HCT116 (cell line): ENCODE measurements at regions not wholly inside any gene's neighbourhood (a gene's known extent, or its start where the extent isn't known, plus 50 kb on each side); places are given as distances from the start of the nearest gene placed in this dataset.

Experiments
- ATAC-seq: fragments of 200-7000 bp; cut with Tn5 transposase; 2 replicates; pipeline ENCODE4 v1.9.1; 2020; ENCODE audit warnings: mild to moderate bottlenecking, moderate library complexity
- BruUV-seq: library from RNA; stranded (reverse); fragments of 400-500 nt; replicated peaks from 2 replicates; lab custom pipeline; 2021; lab: Mats Ljungman, UMichigan
- CTCF ChIA-PET: fragments of 300-600 bp; sonication (Branson Sonifier 250); formaldehyde crosslinking; loops from one replicate; lab custom pipeline; 2021; ENCODE audit warnings: antibody characterized with exemption; lab: Charles Lee
- POLR2A ChIA-PET: fragments of 300-600, 350-600 bp; sonication (Branson Sonifier 250); formaldehyde crosslinking; loops from one replicate; lab custom pipeline; 2021; ENCODE audit warnings: antibody characterized with exemption; lab: Charles Lee
- RAD21 ChIA-PET, 2 experiments: fragments of 300-600 bp; sonication (Branson Sonifier 250); formaldehyde crosslinking; loops; one replicate each; lab custom pipeline; 2023; ENCODE audit warnings: low total read pairs in 2 of 2; ENCODE audit not compliant: uncharacterized antibody in 2 of 2, unreplicated experiment in 2 of 2, low non-redundant PET in 1 of 2; lab: Charles Lee
- DNase-seq: peaks from one replicate; pipeline ENCODE4 v3.0.0-alpha.2; 2010; ENCODE audit warnings: low read depth, low spot score
- H2AFZ ChIP-seq: fragments of 200-600 bp; shearing (Covaris generic), sonication (generic); 2 replicates; pipeline ENCODE4 v1.6.1; 2017; ENCODE audit warnings: low read depth, mixed run types, mixed read lengths, antibody characterized with exemption, low read length; ENCODE audit not compliant: poor library complexity, severe bottlenecking
- H3K27ac ChIP-seq: 2 replicates; pipeline ENCODE4 v1.5.1; 2012; ENCODE audit warnings: low read depth, low read length
- H3K27me3 ChIP-seq: fragments of 200-600 bp; sonication (generic); 2 replicates; pipeline ENCODE4 v1.6.1; 2016; ENCODE audit warnings: mixed run types, low read length, mixed read lengths; ENCODE audit not compliant: insufficient read depth
- H3K36me3 ChIP-seq, 2 experiments: fragments of 200-500 bp in 1 of 2; fragments of 200-600 bp in 1 of 2; sonication (Bioruptor generic) in 1 of 2; sonication (generic) in 1 of 2; 2 replicates each; pipeline versions ENCODE4 v1.5.1 to v1.6.1; 2014 to 2016; ENCODE audit warnings: low read length in 2 of 2, inconsistent platforms in 1 of 2, mixed read lengths in 1 of 2, mixed run types in 1 of 2; ENCODE audit not compliant: insufficient read depth in 2 of 2, control insufficient read depth in 1 of 2
- H3K4me1 ChIP-seq, 2 experiments: fragments of 200-600 bp in 1 of 2; sonication (generic) in 1 of 2; 2 replicates each; pipeline versions ENCODE4 v1.5.1 to v1.6.1; 2012 to 2017; ENCODE audit warnings: low read length in 2 of 2, inconsistent platforms in 1 of 2, mild to moderate bottlenecking in 1 of 2, mixed read lengths in 1 of 2, mixed run types in 1 of 2, moderate library complexity in 1 of 2; ENCODE audit not compliant: insufficient read depth in 2 of 2, control insufficient read depth in 1 of 2
- H3K4me2 ChIP-seq: fragments of 200-600 bp; sonication (generic); 2 replicates; pipeline ENCODE4 v1.6.1; 2017; ENCODE audit warnings: mixed run types, low read length, mixed read lengths
- H3K4me3 ChIP-seq, 2 experiments: fragments of 200-600 bp in 1 of 2; sonication (generic) in 1 of 2; replicated peaks in 1 of 2; 2 replicates each; pipeline ENCODE4 v1.5.1; 2011 to 2016; ENCODE audit warnings: low read length in 2 of 2, control low read depth in 1 of 2, low read depth in 1 of 2, mild to moderate bottlenecking in 1 of 2, mixed read lengths in 1 of 2, mixed run types in 1 of 2
- H3K79me2 ChIP-seq: fragments of 200-600 bp; sonication (generic); 2 replicates; pipeline ENCODE4 v1.6.1; 2017; ENCODE audit warnings: mild to moderate bottlenecking, mixed run types, low read length, moderate library complexity, mixed read lengths; ENCODE audit not compliant: insufficient read depth
- H3K9ac ChIP-seq: fragments of 200-600 bp; sonication (generic); 2 replicates; pipeline ENCODE4 v1.6.1; 2016; ENCODE audit warnings: low read length, mixed read lengths
- H3K9me2 ChIP-seq: fragments of 200-600 bp; sonication (generic), shearing (Covaris generic); 2 replicates; pipeline ENCODE4 v1.6.1; 2017; ENCODE audit warnings: mixed run types, mild to moderate bottlenecking, moderate library complexity; ENCODE audit not compliant: insufficient read depth
- H3K9me3 ChIP-seq, 2 experiments: fragments of 200-500 bp in 1 of 2; fragments of 200-600 bp in 1 of 2; sonication (Bioruptor generic) in 1 of 2; sonication (generic) in 1 of 2; 2 replicates each; pipeline ENCODE4 v1.6.1; 2014 to 2017; ENCODE audit warnings: low read length in 2 of 2, mixed read lengths in 2 of 2, inconsistent platforms in 1 of 2, low read depth in 1 of 2, mild to moderate bottlenecking in 1 of 2, mixed run types in 1 of 2, moderate library complexity in 1 of 2; ENCODE audit not compliant: control insufficient read depth in 1 of 2, insufficient read depth in 1 of 2
- H4K20me1 ChIP-seq: fragments of 200-600 bp; sonication (generic), shearing (Covaris generic); 2 replicates; pipeline ENCODE4 v1.6.1; 2017; ENCODE audit warnings: mixed run types, mild to moderate bottlenecking, moderate library complexity; ENCODE audit not compliant: insufficient read depth
- ATF3 ChIP-seq: IDR thresholded peaks from 2 replicates; pipeline ENCODE4 v1.6.1; 2012
- CBX3 ChIP-seq: IDR thresholded peaks from 2 replicates; pipeline ENCODE4 v1.6.1; 2012; ENCODE audit warnings: low read depth
- CEBPB ChIP-seq: IDR thresholded peaks from 2 replicates; pipeline ENCODE4 v1.6.1; 2012; ENCODE audit warnings: low read depth
- CTCF ChIP-seq, 3 experiments: fragments of 200-600 bp in 1 of 3; sonication (generic) in 1 of 3; IDR thresholded peaks in 2 of 3; conservative IDR thresholded peaks in 1 of 3; 2 replicates each; pipeline ENCODE4 v1.5.1; 2012 to 2017; ENCODE audit warnings: low read depth in 2 of 3, low read length in 2 of 3, antibody characterized with exemption in 1 of 3, borderline replicate concordance in 1 of 3, control low read depth in 1 of 3, mild to moderate bottlenecking in 1 of 3, mixed read lengths in 1 of 3, mixed run types in 1 of 3, moderate library complexity in 1 of 3; ENCODE audit not compliant: insufficient read depth in 1 of 3
- EZH2 ChIP-seq: fragments of 200-600 bp; sonication (generic); IDR thresholded peaks from 2 replicates; pipeline ENCODE4 v1.6.1; 2017; ENCODE audit warnings: antibody characterized with exemption, mixed run types
- EZH2phosphoT487 ChIP-seq: fragments of 200-600 bp; IDR thresholded peaks from 2 replicates; pipeline ENCODE4 v1.6.1; 2018; ENCODE audit warnings: antibody characterized with exemption, borderline replicate concordance
- FOSL1 ChIP-seq: IDR thresholded peaks from 2 replicates; pipeline ENCODE4 v1.6.1; 2012; ENCODE audit warnings: low read depth
- JUND ChIP-seq: IDR thresholded peaks from 2 replicates; pipeline ENCODE4 v1.6.1; 2012
- MAX ChIP-seq: IDR thresholded peaks from 2 replicates; pipeline ENCODE4 v1.6.1; 2012
- RAD21 ChIP-seq: IDR thresholded peaks from 2 replicates; pipeline ENCODE4 v1.6.1; 2012; ENCODE audit warnings: low read depth, mild to moderate bottlenecking
- REST ChIP-seq: IDR thresholded peaks from 2 replicates; pipeline ENCODE4 v1.6.1; 2012; ENCODE audit warnings: low read depth
- SIN3A ChIP-seq: IDR thresholded peaks from 2 replicates; pipeline ENCODE4 v1.6.1; 2012; ENCODE audit warnings: low read depth
- SP1 ChIP-seq: IDR thresholded peaks from 2 replicates; pipeline ENCODE4 v1.6.1; 2012; ENCODE audit warnings: low read depth
- SRF ChIP-seq: IDR thresholded peaks from 2 replicates; pipeline ENCODE4 v1.6.1; 2012; ENCODE audit warnings: low read depth
- TCF7L2 ChIP-seq: IDR thresholded peaks from 2 replicates; pipeline ENCODE4 v1.7.0; 2011; ENCODE audit warnings: borderline replicate concordance, inconsistent platforms; ENCODE audit not compliant: insufficient read depth, insufficient read length; ENCODE audit errors: extremely low read depth
- ZNF274 ChIP-seq: fragments of 200-500 bp; sonication (Bioruptor generic); IDR thresholded peaks from 2 replicates; pipeline ENCODE4 v1.6.1; 2014; ENCODE audit warnings: mild to moderate bottlenecking, low read depth, low read length, inconsistent platforms
- intact Hi-C: fragments of 100-400 bp; cut with micrococcal nuclease; formaldehyde crosslinking; loops from 2 replicates; pipeline ENCODE4 v1.10.0; 2022

- TF ChIP-seq REST, result no peak
Observed at GRCh38 chr2:186319105-186319504, 167.0 kb upstream of the ZC3H15 start (continued).

GRCh38 chr2:186325827-186326535, 160.1 kb upstream of the ZC3H15 start:
- intact Hi-C loops, result no loop called here
- DNase-seq (no peak), ATAC-seq (no peak)
- RAD21 ChIA-PET, result no interaction called here
- no peak overlapping the region for H2AFZ ChIP-seq
- H3K9me2 ChIP-seq, result peaks cover 3% of the 10 kb centered on the region; the same call in 1 of the 2 replicates
- no peaks in the 10 kb centered on the region for H3K36me3 ChIP-seq
- no peaks in the 10 kb centered on the region for H3K4me1 ChIP-seq
- H3K9ac ChIP-seq, result no peak overlapping the region
- BruUV-seq, result no TSS peak
- CTCF ChIA-PET, result no interaction called here
- no peaks in the 10 kb centered on the region for H4K20me1 ChIP-seq
- no peak overlapping the region for H3K27ac ChIP-seq
- POLR2A ChIA-PET, result no interaction called here
- no peaks in the 10 kb centered on the region for H3K9me3 ChIP-seq
- no peaks in the 10 kb centered on the region for H3K79me2 ChIP-seq
- H3K27me3 ChIP-seq, result no peaks in the 10 kb centered on the region
- no peak overlapping the region for H3K4me3 ChIP-seq
- H3K4me2 ChIP-seq, result no peak overlapping the region
- TF ChIP-seq FOSL1 (no peak), CTCF (IDR thresholded peaks at IDR 0.05 in 2 of 3, conservative IDR thresholded peaks at IDR 0.05 in 1 of 3; ENCODE audit: borderline replicate concordance in 1 of 3, insufficient read depth in 1 of 3, low read depth in 2 of 3, low read length in 2 of 3) (no peak), JUND (no peak), EZH2 (no peak), TCF7L2 (no peak), ZNF274 (no peak), ATF3 (no peak), RAD21 (no peak), CEBPB (no peak), REST (no peak), MAX (no peak), SP1 (no peak), EZH2phosphoT487 (no peak), SRF (no peak), CBX3 (no peak), SIN3A (no peak)
